ENCODE measurements at regions not wholly inside any gene's neighbourhood (a gene's known extent, or its start where the extent isn't known, plus 50 kb on each side); places are given as distances from the start of the nearest gene placed in this dataset.
"Not testable (repeated sequence)": the region's sequence is repeated elsewhere in the genome, so short reads cannot be mapped to it uniquely, and the experiment has no call there.

- 86 to 95% (median 93%) methylated on average over 5 of the region's 5 CpGs for WGBS, 3 donors
- no peaks in the 10 kb centered on the region for H3K36me3 ChIP-seq (ENCODE audit: control insufficient read depth in 3 of 3, insufficient read depth in 2 of 3, low read depth in 1 of 3, low read length in 3 of 3)
- H3K27me3 ChIP-seq (ENCODE audit: control insufficient read depth in 3 of 3, insufficient read depth in 3 of 3, low read length in 3 of 3), result no peaks in the 10 kb centered on the region
- no peak for DNase-seq
- peaks cover 0 to 12% of the 10 kb centered on the region in 2 donors for H3K9me3 ChIP-seq (ENCODE audit: control insufficient read depth in 2 of 2, insufficient read depth in 1 of 2, low read depth in 1 of 2, low read length in 1 of 2)
- H3K4me1 ChIP-seq (ENCODE audit: control insufficient read depth in 3 of 3, insufficient read depth in 2 of 3, low read depth in 1 of 3, low read length in 2 of 3), result no peaks in the 10 kb centered on the region
- no peak for FAIRE-seq
- H3K27ac ChIP-seq (ENCODE audit: low read depth in 1 of 3, low read length in 2 of 3), result no peak overlapping the region
- no peak overlapping the region for H3K4me3 ChIP-seq (ENCODE audit: low read depth in 1 of 3, low read length in 3 of 3)
These were observed 1366.0 kb downstream of the NCAM2 start for GRCh38 chr21:22364163-22364562.

GRCh38 chr21:22374218-22374969 is 1376.2 kb downstream of the NCAM2 start:
- WGBS, 3 donors, result 7 to 19% (median 17%) methylated on average over 7 of the region's 7 CpGs
- H3K4me1 ChIP-seq (ENCODE audit: control insufficient read depth in 3 of 3, insufficient read depth in 2 of 3, low read depth in 1 of 3, low read length in 2 of 3), result peaks cover 0 to 5% (median 0%) of the 10 kb centered on the region in 3 donors
- H3K9me3 ChIP-seq (ENCODE audit: control insufficient read depth in 2 of 2, insufficient read depth in 1 of 2, low read depth in 1 of 2, low read length in 1 of 2), result peaks cover 2 to 7% of the 10 kb centered on the region in 2 donors
- H3K27me3 ChIP-seq (ENCODE audit: control insufficient read depth in 3 of 3, insufficient read depth in 3 of 3, low read length in 3 of 3), result no peaks in the 10 kb centered on the region
- no peak overlapping the region for H3K4me3 ChIP-seq (ENCODE audit: low read depth in 1 of 3, low read length in 3 of 3)
- DNase-seq (peak; percentile 75 to 80), FAIRE-seq (no peak)
- H3K27ac ChIP-seq (ENCODE audit: low read depth in 1 of 3, low read length in 2 of 3), result peak overlapping the region in 1 of 3 donors; percentile 69
- H3K36me3 ChIP-seq (ENCODE audit: control insufficient read depth in 3 of 3, insufficient read depth in 2 of 3, low read depth in 1 of 3, low read length in 3 of 3), result no peaks in the 10 kb centered on the region

GRCh38 chr21:22377795-22378194 is 1379.6 kb downstream of the NCAM2 start:
- 94 to 97% (median 95%) methylated on average over 3 of the region's 3 CpGs for WGBS, 3 donors
- not testable (repeated sequence) for FAIRE-seq

GRCh38 chr21:22393324-22393723 is 1395.1 kb downstream of the NCAM2 start:
- no peaks in the 10 kb centered on the region for H3K4me1 ChIP-seq (ENCODE audit: control insufficient read depth in 3 of 3, insufficient read depth in 2 of 3, low read depth in 1 of 3, low read length in 2 of 3)
- FAIRE-seq, result no peak
- no peaks in the 10 kb centered on the region for H3K36me3 ChIP-seq (ENCODE audit: control insufficient read depth in 3 of 3, insufficient read depth in 2 of 3, low read depth in 1 of 3, low read length in 3 of 3)
- H3K27me3 ChIP-seq (ENCODE audit: control insufficient read depth in 3 of 3, insufficient read depth in 3 of 3, low read length in 3 of 3), result no peaks in the 10 kb centered on the region
- no peak for DNase-seq
- H3K27ac ChIP-seq (ENCODE audit: low read depth in 1 of 3, low read length in 2 of 3), result no peak overlapping the region
- H3K4me3 ChIP-seq (ENCODE audit: low read depth in 1 of 3, low read length in 3 of 3), result no peak overlapping the region
- peaks cover 0 to 4% of the 10 kb centered on the region in 2 donors for H3K9me3 ChIP-seq (ENCODE audit: control insufficient read depth in 2 of 2, insufficient read depth in 1 of 2, low read depth in 1 of 2, low read length in 1 of 2)

More at GRCh38 chr21:22377795-22378194, 1379.6 kb downstream of the NCAM2 start:
- not testable (repeated sequence) for H3K4me1 ChIP-seq (ENCODE audit: control insufficient read depth in 3 of 3, insufficient read depth in 2 of 3, low read depth in 1 of 3, low read length in 2 of 3); H3K9me3 ChIP-seq (ENCODE audit: control insufficient read depth in 2 of 2, insufficient read depth in 1 of 2, low read depth in 1 of 2, low read length in 1 of 2); DNase-seq; H3K27me3 ChIP-seq (ENCODE audit: control insufficient read depth in 3 of 3, insufficient read depth in 3 of 3, low read length in 3 of 3); H3K4me3 ChIP-seq (ENCODE audit: low read depth in 1 of 3, low read length in 3 of 3); H3K36me3 ChIP-seq (ENCODE audit: control insufficient read depth in 3 of 3, insufficient read depth in 2 of 3, low read depth in 1 of 3, low read length in 3 of 3); H3K27ac ChIP-seq (ENCODE audit: low read depth in 1 of 3, low read length in 2 of 3)

GRCh38 chr21:22395965-22396364 is 1397.8 kb downstream of the NCAM2 start:
- Histone ChIP-seq H3K36me3 (ENCODE audit: control insufficient read depth in 3 of 3, insufficient read depth in 2 of 3, low read depth in 1 of 3, low read length in 3 of 3) (no peaks in the 10 kb centered on the region), H3K4me1 (ENCODE audit: control insufficient read depth in 3 of 3, insufficient read depth in 2 of 3, low read depth in 1 of 3, low read length in 2 of 3) (no peaks in the 10 kb centered on the region), H3K27ac (ENCODE audit: low read depth in 1 of 3, low read length in 2 of 3) (no peak overlapping the region), H3K9me3 (ENCODE audit: control insufficient read depth in 2 of 2, insufficient read depth in 1 of 2, low read depth in 1 of 2, low read length in 1 of 2) (peaks cover 0 to 4% of the 10 kb centered on the region in 2 donors), H3K4me3 (ENCODE audit: low read depth in 1 of 3, low read length in 3 of 3) (no peak overlapping the region), H3K27me3 (ENCODE audit: control insufficient read depth in 3 of 3, insufficient read depth in 3 of 3, low read length in 3 of 3) (no peaks in the 10 kb centered on the region)
- FAIRE-seq (no peak), DNase-seq (no peak)
- 79 to 89% (median 81%) methylated on average over 6 of the region's 6 CpGs for WGBS, 3 donors

- no peak overlapping the region for H3K27ac ChIP-seq (ENCODE audit: low read depth in 1 of 3, low read length in 2 of 3)
- DNase-seq (no peak), FAIRE-seq (no peak)
- H3K4me1 ChIP-seq (ENCODE audit: control insufficient read depth in 3 of 3, insufficient read depth in 2 of 3, low read depth in 1 of 3, low read length in 2 of 3), result no peaks in the 10 kb centered on the region
- no peaks in the 10 kb centered on the region for H3K27me3 ChIP-seq (ENCODE audit: control insufficient read depth in 3 of 3, insufficient read depth in 3 of 3, low read length in 3 of 3)
- H3K4me3 ChIP-seq (ENCODE audit: low read depth in 1 of 3, low read length in 3 of 3), result no peak overlapping the region
- no peaks in the 10 kb centered on the region for H3K36me3 ChIP-seq (ENCODE audit: control insufficient read depth in 3 of 3, insufficient read depth in 2 of 3, low read depth in 1 of 3, low read length in 3 of 3)
- WGBS, 3 donors, result 55 to 65% (median 56%) methylated on average over 1 of the region's 1 CpG
- peaks cover 0 to 4% of the 10 kb centered on the region in 2 donors for H3K9me3 ChIP-seq (ENCODE audit: control insufficient read depth in 2 of 2, insufficient read depth in 1 of 2, low read depth in 1 of 2, low read length in 1 of 2)
These were observed 1401.7 kb downstream of the NCAM2 start for GRCh38 chr21:22399681-22400514.

- H3K4me1 ChIP-seq (ENCODE audit: control insufficient read depth in 3 of 3, insufficient read depth in 2 of 3, low read depth in 1 of 3, low read length in 2 of 3), result no peaks in the 10 kb centered on the region
- H3K27me3 ChIP-seq (ENCODE audit: control insufficient read depth in 3 of 3, insufficient read depth in 3 of 3, low read length in 3 of 3), result no peaks in the 10 kb centered on the region
- no peaks in the 10 kb centered on the region for H3K36me3 ChIP-seq (ENCODE audit: control insufficient read depth in 3 of 3, insufficient read depth in 2 of 3, low read depth in 1 of 3, low read length in 3 of 3)
- no peak overlapping the region for H3K4me3 ChIP-seq (ENCODE audit: low read depth in 1 of 3, low read length in 3 of 3)
- no peak for DNase-seq
- no peak overlapping the region for H3K27ac ChIP-seq (ENCODE audit: low read depth in 1 of 3, low read length in 2 of 3)
- no peak for FAIRE-seq
- 54 to 78% (median 75%) methylated on average over 2 of the region's 2 CpGs for whole genome bisulfite sequencing, 3 donors
- no peaks in the 10 kb centered on the region for H3K9me3 ChIP-seq (ENCODE audit: control insufficient read depth in 2 of 2, insufficient read depth in 1 of 2, low read depth in 1 of 2, low read length in 1 of 2)
These were observed 1411.4 kb downstream of the NCAM2 start for GRCh38 chr21:22409571-22409970.

GRCh38 chr21:22416555-22416954 is 1418.3 kb downstream of the NCAM2 start:
- Histone ChIP-seq H3K27me3 (ENCODE audit: control insufficient read depth in 3 of 3, insufficient read depth in 3 of 3, low read length in 3 of 3) (no peaks in the 10 kb centered on the region), H3K4me3 (ENCODE audit: low read depth in 1 of 3, low read length in 3 of 3) (no peak overlapping the region), H3K9me3 (ENCODE audit: control insufficient read depth in 2 of 2, insufficient read depth in 1 of 2, low read depth in 1 of 2, low read length in 1 of 2) (no peaks in the 10 kb centered on the region), H3K4me1 (ENCODE audit: control insufficient read depth in 3 of 3, insufficient read depth in 2 of 3, low read depth in 1 of 3, low read length in 2 of 3) (no peaks in the 10 kb centered on the region), H3K27ac (ENCODE audit: low read depth in 1 of 3, low read length in 2 of 3) (no peak overlapping the region), H3K36me3 (ENCODE audit: control insufficient read depth in 3 of 3, insufficient read depth in 2 of 3, low read depth in 1 of 3, low read length in 3 of 3) (no peaks in the 10 kb centered on the region)
- DNase-seq (no peak), FAIRE-seq (no peak)
- WGBS, 3 donors, result 73 to 91% (median 82%) methylated on average over 1 of the region's 1 CpG

Measured in small intestine (tissue), 7 donors.